K562 (cell line): ENCODE measurements at regions not wholly inside any gene's neighbourhood (a gene's known extent, or its start where the extent isn't known, plus 50 kb on each side); places are given as distances from the start of the nearest gene placed in this dataset.

Experiments
- ATF4 ChIP-seq: fragments of 450-650 bp; formaldehyde crosslinking; IDR thresholded peaks from 2 replicates; pipeline ENCODE4 v1.4.0; 2022; ENCODE audit warnings: mild to moderate bottlenecking, moderate library complexity
- BRF2 ChIP-seq: IDR thresholded peaks from 3 replicates; pipeline ENCODE4 v1.6.1; 2011; ENCODE audit warnings: borderline replicate concordance, mild to moderate bottlenecking; ENCODE audit not compliant: insufficient read length, insufficient read depth
- CHD1 ChIP-seq: fragments of 200-600 bp; sonication (generic); IDR thresholded peaks from one replicate; pipeline ENCODE4 v1.6.1; 2012; ENCODE audit warnings: mild to moderate bottlenecking, moderate library complexity, low read length, inconsistent platforms
- CREM ChIP-seq: IDR thresholded peaks from 2 replicates; pipeline ENCODE4 v1.6.1; 2014; ENCODE audit warnings: antibody characterized with exemption, low read depth
- CTCF ChIP-seq, 3 experiments: IDR thresholded peaks in 2 of 3; conservative IDR thresholded peaks in 1 of 3; 2 replicates each; pipeline ENCODE4 v1.5.1; 2011 to 2012; ENCODE audit warnings: low read length in 3 of 3, mild to moderate bottlenecking in 3 of 3, control low read depth in 2 of 3, improper control_type of control experiment in 1 of 3, inconsistent platforms in 1 of 3, low read depth in 1 of 3, mixed read lengths in 1 of 3, moderate library complexity in 1 of 3; ENCODE audit not compliant: insufficient read depth in 2 of 3
- ELF1 ChIP-seq: fragments of 200-800 bp; sonication (Bioruptor generic); IDR thresholded peaks from 2 replicates; pipeline ENCODE4 v1.6.1; 2016; ENCODE audit warnings: missing genetic modification characterization, missing compliant biosample characterization
- MAFF ChIP-seq: IDR thresholded peaks from 2 replicates; pipeline ENCODE4 v1.6.1; 2012; ENCODE audit warnings: low read length, improper control_type of control experiment
- MAFK ChIP-seq: IDR thresholded peaks from 2 replicates; pipeline ENCODE4 v1.6.1; 2011; ENCODE audit warnings: low read length, improper control_type of control experiment
- MAZ ChIP-seq, 2 experiments: fragments of 450-650 bp in 1 of 2; sonication (generic) in 1 of 2; formaldehyde crosslinking; IDR thresholded peaks in 1 of 2; conservative IDR thresholded peaks in 1 of 2; 2 replicates each; pipeline versions ENCODE4 v1.4.0 to v1.5.0; 2020; ENCODE audit warnings: mild to moderate bottlenecking in 1 of 2, missing genetic modification reagents in 1 of 2
- NFYB ChIP-seq: IDR thresholded peaks from 2 replicates; pipeline ENCODE4 v1.6.1; 2011; ENCODE audit warnings: mild to moderate bottlenecking, moderate library complexity; ENCODE audit not compliant: insufficient read length; ENCODE audit errors: extremely low read depth
- PHF20 ChIP-seq: fragments of 450-650 bp; IDR thresholded peaks from 2 replicates; pipeline ENCODE4 v1.6.1; 2018; ENCODE audit not compliant: partially characterized antibody
- RB1 ChIP-seq: fragments of 450-650 bp; IDR thresholded peaks from 2 replicates; pipeline ENCODE4 v1.6.1; 2017; ENCODE audit warnings: low read depth, mild to moderate bottlenecking

GRCh38 chr1:184212649-184213314 lies 161.3 kb downstream of the TSEN15 start:
- TF ChIP-seq MAZ (CRISPR knock-in tag; conservative IDR thresholded peaks at IDR 0.05 in 1 of 2, IDR thresholded peaks at IDR 0.05 in 1 of 2) = no peak
- TF ChIP-seq ELF1 = no peak
- no peak for TF ChIP-seq CTCF (IDR thresholded peaks at IDR 0.05 in 2 of 3, conservative IDR thresholded peaks at IDR 0.05 in 1 of 3; ENCODE audit: insufficient read depth in 2 of 3, low read depth in 1 of 3, low read length in 3 of 3)
- TF ChIP-seq ATF4 (CRISPR knock-in tag) = no peak
- TF ChIP-seq CREM = no peak
- TF ChIP-seq PHF20 = no peak
- TF ChIP-seq NFYB = no peak
- no peak for TF ChIP-seq MAFK
- TF ChIP-seq RB1 = no peak
- TF ChIP-seq CHD1 = no peak
- TF ChIP-seq MAFF = no peak
- TF ChIP-seq BRF2 = no peak
